Stimulated activated CD8-positive, alpha-beta memory T cell treated with anti-CD3 and anti-CD28 coated beads, Interleukin-4, amount 100 ng/mL, for 48 hours (primary cell): ENCODE measurements at regions not wholly inside any gene's neighbourhood (a gene's known extent, or its start where the extent isn't known, plus 50 kb on each side); places are given as distances from the start of the nearest gene placed in this dataset.
"Not testable (repeated sequence)": the region's sequence is repeated elsewhere in the genome, so short reads cannot be mapped to it uniquely, and the experiment has no call there.

Source experiments
- DNase-seq: peaks from one replicate; pipeline ENCODE4 v3.0.0-alpha.2; 2020

DNA sequence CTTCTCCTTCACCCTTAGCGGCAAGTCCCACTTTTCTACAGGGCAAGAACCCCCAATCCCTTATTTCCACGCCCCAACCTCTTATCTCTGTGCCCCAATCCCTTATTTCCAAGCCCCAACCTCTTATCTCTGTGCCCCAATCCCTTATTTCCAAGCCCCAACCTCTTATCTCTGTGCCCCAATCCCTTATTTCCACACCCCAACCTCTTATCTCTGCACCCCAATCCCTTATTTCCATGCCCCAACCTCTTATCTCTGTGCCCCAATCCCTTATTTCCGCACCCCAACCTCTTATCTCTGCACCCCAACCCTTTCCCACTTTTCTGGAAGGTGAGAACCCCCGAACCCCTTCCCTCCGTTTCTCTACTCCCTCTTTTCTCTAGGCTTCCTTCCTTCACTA, 116.1 kb upstream of the GJE1 start:
- DNase-seq = not testable (repeated sequence)

DNA sequence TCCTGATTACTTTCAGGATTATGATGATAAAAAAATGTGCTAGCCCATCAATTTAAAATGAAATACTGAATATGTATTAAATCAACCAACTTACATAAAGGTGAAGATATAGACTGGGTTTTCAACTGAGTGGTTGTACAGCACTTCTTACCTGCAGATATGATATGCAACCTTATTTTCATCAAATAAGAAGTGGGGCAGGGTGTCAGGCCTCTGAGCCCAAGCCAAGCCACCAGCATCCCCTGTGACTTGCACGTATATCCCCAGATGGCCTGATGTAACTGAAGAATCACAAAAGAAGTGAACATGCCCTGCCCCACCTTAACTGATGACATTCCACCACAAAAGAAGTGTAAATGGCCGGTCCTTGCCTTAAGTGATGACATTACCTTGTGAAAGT, 117.3 kb upstream of the GJE1 start:
- DNase-seq = not testable (repeated sequence)

DNA sequence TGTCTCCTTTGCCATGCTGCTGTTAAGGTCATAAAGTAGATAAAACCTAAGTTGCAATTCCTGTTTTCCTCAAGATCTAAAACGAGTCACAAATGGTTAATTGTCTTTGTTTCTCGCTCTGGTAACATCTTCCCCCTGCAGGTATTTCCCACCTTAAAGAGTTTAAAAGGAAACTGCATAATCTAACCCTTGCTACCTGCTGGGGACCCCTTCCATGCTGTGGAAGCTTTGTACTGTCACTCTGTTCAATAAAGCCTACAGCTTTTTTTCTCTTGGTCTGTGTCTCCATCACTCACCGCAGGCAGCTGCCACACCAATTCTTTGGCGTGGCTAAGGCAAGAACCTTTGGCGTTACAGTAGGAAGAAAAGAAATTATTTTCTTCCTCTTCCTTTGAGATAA, 117.7 kb upstream of the GJE1 start:
- no peak for DNase-seq

DNA sequence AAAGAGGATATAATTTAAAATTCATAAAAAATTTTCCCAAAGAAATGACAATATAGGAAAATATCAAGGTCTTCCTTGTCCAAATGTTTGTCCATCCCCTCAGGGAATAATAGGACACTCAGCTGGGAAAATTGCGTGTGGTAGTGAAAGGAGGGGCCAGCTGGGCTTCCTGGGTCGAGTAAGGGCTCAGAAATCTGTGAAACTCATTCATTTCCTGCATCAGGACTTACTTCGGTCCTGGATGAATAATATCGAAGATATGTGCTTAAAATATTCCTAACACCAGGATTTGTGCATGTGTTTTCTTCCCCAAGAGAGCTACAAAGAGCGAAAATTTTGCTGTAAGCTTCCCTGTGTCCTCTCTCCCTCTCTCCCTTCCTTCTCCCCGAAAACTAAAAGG, 118.2 kb upstream of the GJE1 start:
- DNase-seq = no peak

DNA sequence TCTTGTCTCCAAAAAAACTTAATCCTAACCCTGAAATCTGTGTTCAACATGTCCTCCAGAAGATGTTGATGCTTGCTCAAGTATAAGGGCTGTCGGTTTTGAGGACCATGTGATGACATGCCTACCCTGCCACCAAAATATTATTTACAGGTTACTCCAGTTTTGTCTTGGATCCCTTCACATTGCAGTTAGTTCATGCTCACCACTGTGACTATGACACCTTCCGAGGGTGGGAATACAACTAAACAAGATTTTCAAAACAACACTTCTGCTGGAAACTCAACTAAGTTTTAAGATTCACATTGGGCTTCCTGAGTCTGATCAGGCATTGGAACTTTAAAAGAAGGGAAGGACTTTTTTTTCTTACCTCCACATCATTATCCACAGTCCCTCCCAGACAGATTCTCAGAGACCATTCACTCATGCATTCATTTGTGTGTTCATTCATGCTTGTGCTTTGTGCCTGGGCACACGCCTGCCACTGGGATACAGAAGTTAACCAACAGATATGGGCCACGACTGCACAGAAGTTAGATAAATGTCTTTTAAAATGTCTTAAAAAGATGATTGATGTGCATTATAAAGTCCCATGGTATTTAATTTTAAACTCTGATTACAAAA, 118.7 kb upstream of the GJE1 start:
- no peak for DNase-seq

DNA sequence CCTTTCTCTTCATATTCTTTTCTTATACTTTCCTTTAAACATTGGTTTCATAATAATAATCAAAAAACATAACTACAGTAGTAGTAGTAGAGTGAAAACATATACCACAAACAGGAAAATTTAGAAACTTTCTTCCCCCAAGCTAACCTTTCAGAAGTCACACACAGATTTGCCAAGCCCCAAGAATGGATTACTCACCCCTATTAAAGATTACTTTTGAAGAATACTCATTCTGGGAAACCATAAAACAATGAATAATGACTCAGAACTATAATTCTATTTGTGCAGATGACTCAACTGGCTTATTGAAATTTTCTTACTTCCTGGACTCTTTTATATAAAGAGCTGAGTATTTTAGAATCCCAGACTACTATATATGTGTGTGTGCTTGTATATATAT, 119.4 kb upstream of the GJE1 start:
- no peak for DNase-seq

DNA sequence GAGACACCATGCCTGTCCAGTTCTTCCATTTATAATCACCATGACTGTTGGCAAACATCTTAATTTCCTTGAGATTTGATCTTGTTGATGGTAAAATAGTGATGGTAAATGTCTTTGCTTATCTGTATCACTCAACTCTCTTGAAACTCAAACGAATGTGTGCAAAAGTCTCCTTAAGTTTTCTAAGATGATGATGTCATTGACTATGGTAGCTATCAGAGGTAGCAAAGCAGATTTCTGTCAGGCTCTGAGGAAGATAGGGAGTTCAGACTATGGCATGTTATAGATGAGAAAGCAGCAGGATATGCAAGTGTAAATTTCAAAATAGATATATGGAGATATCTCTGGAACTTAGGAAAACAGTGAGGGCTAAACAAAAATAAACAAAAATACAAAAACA, 121.0 kb upstream of the GJE1 start:
- no peak for DNase-seq

DNA sequence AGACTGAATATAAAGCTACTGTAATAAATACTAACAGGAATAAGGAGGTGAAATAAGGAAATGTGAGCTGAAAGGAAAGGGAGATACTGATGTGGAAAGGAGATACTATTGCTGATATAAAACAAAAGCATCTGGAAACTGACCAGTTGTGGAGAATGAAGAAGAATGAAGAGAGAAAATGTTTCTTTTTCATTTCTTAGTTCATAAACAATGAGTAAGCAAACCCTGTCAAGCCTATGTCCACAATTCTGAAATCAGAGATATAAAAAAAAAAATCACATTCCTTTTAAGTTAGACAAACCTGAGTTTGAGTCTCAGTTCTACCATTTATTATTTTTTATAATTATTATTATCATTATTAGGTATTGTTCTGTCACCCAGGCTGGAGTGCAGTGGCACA, 121.6 kb upstream of the GJE1 start:
- DNase-seq = no peak

DNA sequence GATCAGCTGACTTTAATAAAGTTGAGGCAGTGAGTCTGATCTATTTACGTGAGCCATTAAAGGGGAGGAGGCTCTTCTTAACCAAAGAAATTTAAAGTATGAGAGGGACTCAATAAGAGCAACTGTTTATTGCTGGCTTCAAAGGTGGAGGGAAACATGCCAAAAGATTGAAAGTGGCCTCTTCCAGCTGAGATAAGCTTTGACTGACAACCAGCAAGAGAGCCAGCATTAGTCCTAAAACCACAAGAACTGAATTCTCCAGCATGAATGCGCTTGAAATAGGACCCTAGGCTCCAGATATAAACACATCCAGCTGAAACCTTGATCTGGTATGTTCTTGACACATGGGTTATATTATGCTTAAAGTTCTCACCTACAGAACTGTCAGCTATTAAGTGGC, 123.1 kb upstream of the GJE1 start:
- no peak for DNase-seq

DNA sequence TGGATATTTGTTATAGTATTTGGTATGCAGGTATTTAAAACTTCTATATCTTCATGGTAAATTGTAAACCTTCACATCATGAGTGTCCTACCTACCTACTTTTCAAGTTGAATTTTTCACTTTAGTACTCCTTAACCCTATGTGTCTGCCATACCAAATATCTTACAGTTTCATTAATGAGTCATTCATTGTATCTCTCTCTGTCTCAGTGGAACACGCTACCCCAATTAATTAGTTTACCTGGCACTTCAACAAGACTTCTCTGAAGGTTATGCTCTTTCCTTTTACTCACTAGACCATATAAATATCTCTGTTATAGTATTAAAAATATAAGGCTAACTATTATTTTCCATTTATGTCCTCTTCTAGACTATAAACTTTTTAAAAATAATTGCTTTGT, 123.9 kb upstream of the GJE1 start:
- no peak for DNase-seq

DNA sequence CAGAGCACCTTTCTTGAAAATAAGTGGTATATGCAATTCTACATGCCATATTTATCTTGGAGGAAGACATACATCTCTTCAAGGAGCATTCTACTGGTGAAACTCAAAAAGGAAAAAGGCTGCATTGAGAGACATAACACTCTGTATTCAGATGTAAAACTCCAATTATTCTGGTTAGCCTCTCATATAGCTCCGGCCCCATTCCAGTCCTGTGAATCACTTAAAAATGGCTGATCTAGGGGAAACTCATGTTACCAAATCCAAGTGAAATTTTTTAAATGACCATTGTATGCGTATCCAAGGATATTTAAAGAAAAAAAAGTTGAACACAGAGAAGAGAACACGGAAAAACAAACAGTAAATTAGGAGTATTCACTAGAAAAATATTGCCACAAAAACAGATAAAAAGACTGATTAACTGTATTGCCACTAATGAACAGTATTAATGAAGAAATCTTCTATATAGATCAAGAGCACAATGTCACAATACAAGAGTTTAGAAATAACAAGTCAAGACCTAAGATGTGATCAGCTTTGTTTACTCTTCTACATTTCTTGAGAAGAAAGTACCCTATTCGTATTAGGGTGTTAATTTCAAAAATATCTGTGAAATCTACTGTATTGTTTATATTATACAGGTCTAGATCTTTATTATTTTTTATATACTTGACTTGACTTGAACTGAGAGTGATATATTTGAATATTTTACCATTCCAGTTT, 124.5 kb upstream of the GJE1 start:
- DNase-seq = no peak

DNA sequence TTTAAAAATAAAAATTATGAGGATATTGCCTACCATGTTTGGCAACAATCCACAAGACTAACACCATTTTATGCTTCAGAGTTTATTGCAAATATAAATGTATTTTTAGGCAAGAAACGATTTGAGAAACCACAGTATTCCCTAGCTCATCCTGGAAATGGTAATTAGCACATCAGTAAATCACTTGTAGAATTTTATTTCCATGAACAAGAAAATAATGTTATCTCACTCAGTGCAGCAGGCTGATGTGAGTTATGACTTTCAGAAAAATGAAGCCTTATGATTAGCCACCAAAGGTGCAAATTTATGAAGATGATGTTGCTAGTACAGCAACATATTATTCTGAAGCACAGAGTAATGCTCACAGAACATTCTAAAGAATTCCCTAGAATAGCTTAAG, 127.7 kb upstream of the GJE1 start:
- DNase-seq = no peak

DNA sequence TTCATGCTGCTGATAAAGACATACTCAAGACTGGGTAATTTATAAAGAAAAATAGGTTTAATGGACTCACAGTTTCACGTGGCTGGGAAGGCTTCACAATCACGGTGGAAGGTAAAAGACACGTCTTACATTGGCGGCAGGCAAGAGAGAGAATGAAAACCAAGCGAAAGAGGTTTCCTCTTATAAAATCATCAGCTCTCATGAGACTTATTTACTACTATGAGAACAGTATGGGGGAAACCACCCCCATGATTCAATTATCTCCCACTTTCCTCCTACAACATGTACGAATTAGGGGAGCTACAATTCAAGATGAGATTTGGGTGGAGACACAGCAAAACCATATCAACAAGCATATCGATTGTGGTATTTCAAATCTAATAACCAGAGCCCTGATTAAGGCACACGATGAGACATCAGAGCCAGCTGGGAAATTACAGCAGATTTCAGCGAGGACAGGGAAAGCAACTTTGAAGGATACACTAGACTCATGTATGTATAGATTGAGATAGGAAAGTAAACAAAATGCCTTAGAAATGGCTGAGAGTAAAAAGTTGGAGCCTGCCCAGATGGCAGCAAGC, 129.8 kb upstream of the GJE1 start:
- no peak for DNase-seq

DNA sequence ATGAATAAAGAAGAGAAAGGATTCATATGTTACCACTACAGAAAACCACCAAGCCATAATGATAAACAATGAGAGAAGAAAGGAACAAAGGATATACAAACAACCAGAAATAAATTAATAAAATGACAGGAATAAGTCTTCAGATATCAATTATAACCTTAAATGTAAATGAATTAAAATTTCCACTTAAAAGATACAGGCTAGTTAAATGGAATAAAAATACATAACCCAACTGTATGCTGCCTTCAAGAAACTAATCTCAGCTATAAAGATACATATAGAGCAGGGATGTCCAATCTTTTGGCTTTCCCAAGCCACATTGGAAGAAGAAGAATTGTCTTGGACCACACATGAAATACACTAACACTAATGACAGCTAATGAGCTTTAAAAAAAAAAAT, 135.9 kb upstream of the GJE1 start:
- DNase-seq = no peak

DNA sequence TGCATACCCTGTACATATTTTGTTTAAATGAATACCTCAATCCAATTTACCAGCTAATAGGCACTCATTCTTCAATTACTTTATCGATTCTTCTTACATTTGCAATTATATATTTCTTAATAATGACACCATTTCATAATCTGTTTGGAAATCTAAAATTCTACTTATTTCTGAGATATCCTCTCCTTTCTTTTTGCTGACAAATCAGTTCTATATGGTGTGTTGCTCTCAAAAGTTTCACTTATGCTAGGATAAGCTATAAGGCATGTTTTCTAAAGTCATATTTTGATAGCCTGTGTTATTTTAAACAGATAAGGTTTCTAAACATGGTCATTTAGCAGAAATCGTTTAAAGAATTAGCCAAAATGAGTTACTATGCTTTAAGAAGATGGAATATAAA, 140.6 kb upstream of the GJE1 start:
- no peak for DNase-seq

DNA sequence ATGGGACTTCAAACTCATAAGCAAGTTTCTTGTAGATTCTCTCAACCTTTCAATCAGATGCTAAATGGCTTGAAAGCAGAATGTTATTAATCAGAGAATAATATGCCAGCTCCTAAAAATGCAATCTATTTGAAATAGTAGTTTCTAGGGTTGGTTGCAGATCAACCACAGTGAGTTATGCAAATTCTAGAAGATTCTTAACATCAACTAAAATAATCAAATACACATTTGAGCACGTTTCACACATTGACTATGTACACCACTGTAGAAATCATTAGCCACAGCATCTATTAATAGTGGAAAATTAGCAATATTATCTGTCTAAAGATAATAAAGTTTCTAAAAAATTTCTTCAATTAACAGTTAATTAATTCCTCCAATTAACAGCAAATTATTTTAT, 141.9 kb upstream of the GJE1 start:
- no peak for DNase-seq

DNA sequence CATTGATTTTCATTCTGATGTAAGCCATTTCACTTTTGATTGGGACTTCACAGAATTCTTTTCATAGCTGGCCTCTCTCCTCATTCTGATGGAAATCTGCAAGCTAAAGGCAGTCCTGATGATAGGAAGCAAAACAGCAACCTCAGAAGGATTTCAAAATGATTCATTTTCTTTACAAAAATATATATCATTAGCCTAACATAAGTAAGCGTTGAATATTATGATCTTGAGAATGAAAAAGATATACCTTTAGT, 143.1 kb upstream of the GJE1 start:
- no peak for DNase-seq

DNA sequence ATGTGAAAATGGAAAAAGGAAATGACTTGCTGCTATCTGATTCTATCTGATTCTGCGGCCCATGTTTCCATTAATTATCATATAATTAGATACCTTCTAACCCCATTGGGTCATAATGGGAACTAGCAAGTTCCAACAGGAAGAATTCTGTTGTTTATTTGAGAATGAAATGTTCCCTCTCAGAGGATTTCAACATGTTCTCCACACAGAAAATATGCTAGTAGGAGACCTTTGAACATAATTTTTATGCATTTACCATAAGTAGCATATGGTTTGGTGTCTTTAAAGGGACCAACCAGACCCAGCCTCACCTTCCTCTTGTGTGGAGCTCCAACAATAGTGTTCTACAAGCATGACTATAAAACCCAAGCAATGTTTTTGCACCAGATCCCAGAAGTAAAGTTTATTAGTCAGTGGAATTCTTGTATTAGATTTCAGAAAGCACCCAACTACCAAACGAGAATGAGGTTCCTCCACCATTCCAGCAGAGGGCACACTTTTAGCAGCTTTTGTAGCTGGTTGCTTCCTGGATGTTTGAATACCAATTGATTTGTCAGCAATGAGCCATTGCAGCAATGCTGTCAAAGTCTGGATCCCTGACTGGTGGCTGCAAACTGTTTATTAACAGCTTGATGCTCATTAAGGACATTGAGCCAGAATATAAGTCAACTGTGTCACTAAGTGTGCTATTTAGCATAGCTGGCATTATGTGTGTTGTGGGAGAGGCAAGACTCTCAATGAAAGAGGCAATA, 143.6 kb upstream of the GJE1 start:
- DNase-seq = peak; percentile 28

DNA sequence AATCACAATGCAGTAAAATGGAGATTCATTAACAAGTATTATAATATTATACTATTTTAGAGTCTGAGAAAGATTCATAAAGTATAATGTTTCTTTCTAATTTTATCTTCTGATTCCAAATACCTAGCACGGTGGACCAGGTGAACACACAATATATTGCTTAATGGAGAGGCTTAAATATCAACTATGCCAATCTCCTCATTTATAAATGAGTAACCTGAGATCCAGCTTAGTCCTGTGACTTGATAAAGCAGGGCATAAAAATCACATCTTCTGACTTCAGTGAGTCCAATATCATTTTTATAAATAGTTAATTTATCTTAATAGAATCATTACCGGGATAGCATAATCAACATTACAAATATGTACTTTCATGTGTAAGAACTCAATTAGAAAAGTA, 144.4 kb upstream of the GJE1 start:
- DNase-seq = no peak

DNA sequence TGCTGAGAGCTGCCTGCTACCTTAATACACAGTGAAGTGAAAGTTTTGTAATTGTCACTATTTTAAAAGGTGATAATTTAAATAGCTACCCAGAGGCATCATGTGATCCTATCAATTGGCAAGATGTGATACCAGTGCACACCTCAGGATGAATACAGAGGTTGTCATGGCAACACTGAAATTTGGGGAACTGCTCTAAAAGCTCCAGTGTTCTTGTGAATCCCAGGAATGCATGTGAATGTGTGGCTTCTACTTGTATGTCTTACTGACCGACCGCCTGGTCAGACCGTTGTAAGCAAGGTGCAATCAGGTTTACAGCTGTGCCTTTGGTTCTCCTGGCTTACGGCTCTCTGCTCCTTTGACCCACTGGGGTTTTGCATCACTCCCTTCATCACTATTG, 146.3 kb upstream of the GJE1 start:
- DNase-seq = no peak

DNA sequence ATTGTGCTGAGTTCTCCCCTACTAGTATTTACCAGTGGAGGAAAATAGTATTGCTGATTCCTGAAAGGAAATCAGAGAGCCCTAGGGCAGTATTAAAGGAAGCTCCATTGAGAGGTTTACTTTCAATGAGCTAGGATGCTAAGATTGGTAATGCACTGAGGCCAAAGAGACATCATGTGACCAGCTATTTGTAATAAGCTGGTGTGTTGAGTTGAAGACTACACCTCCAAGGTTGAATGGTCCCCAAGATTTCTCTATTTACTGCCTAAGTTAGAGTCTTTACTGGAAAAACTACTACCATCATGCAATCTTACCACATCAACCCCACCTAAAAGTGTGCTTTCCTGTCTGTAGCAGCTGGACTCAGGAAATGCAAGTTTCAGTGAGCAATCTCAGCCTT, 151.5 kb upstream of the GJE1 start:
- no peak for DNase-seq

DNA sequence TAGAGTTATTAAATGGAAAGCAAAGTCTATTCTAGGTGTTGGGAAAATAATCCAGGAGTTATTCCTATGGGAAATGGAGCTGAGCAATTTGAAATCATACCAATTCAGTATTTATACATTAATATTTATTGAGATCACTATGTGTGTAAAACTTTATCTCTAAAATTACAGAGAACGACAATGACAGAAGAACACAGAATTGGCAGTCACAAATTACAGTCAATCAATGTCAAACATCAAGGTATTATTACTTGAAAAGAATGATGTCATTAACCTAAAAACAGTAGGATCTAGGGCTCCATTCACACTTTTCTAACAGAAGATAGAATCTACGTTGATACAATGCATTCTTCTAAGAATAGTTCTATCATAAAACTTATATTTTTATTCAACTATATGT, 154.9 kb upstream of the GJE1 start:
- no peak for DNase-seq

DNA sequence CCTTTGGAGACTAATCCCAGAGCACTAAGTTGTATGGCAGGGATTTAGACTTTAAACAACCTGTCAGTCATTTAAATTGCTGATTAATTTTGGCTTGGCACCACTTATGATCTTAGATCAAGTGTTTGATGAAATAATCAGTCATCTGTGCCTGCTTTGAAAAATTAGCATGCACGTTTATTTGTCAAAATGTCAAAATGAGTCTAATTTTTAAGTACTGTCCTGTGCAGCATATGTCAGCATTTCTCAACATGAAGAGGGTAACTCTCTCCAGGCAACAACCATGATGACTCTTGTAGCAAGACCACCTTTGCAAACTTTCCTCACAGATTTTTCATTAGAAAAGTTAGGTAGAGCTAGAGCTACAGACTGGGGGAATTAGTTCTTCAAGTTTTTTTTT, 155.7 kb upstream of the GJE1 start:
- DNase-seq = no peak

DNA sequence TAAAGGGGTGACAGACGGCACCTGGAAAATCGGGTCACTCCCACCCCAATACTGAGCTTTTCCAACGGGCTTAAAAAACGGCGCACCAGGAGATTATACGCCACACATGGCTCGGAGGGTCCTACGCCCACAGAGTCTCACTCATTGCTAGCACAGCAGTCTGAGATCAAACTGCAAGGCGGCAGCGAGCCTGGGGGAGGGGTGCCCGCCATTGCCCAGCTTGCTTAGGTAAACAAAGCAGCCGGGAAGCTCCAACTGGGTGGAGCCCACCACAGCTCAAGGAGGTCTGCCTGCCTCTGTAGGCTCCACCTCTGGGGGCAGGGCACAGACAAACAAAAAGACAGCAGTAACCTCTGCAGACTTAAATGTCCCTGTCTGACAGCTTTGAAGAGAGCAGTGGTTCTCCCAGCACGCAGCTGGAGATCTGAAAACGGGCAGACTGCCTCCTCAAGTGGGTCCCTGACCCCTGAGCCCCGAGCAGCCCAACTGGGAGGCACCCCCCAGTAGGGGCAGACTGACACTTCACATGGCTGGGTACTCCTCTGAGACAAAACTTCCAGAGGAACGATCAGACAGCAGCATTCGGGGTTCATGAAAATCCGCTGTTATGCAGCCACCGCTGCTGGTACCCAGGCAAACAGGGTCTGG, 162.8 kb upstream of the GJE1 start:
- DNase-seq = not testable (repeated sequence)
